Gastrocnemius medialis (tissue), 4 donors: ENCODE measurements at regions not wholly inside any gene's neighbourhood (a gene's known extent, or its start where the extent isn't known, plus 50 kb on each side); places are given as distances from the start of the nearest gene placed in this dataset.

ENCODE experiments used
- CTCF ChIP-seq, 5 experiments: fragments of 450-650 bp in 3 of 5; fragments of 200-600 bp in 2 of 5; sonication (generic) in 2 of 5; IDR thresholded peaks in 4 of 5; conservative IDR thresholded peaks in 1 of 5; 1 replicate in 4 of 5; 2 replicates in 1 of 5; pipeline ENCODE4 v1.5.1; 2016 to 2019; ENCODE audit warnings: antibody characterized with exemption in 5 of 5, mild to moderate bottlenecking in 3 of 5, moderate library complexity in 3 of 5
- POLR2A ChIP-seq, 2 donors: fragments of 450-650 bp; IDR thresholded peaks; one replicate each; pipeline ENCODE4 v1.6.1; 2017; ENCODE audit warnings: antibody characterized with exemption in 2 of 2, mild to moderate bottlenecking in 2 of 2, moderate library complexity in 2 of 2

GRCh38 chr3:134721214-134721613, 70.4 kb upstream of the KY start:
- TF ChIP-seq CTCF (IDR thresholded peaks at IDR 0.05 in 4 of 5, conservative IDR thresholded peaks at IDR 0.05 in 1 of 5) (no peak), POLR2A (IDR thresholded peaks at IDR 0.05) (no peak)
